ENCODE measurements at regions not wholly inside any gene's neighbourhood (a gene's known extent, or its start where the extent isn't known, plus 50 kb on each side); places are given as distances from the start of the nearest gene placed in this dataset.

DNA sequence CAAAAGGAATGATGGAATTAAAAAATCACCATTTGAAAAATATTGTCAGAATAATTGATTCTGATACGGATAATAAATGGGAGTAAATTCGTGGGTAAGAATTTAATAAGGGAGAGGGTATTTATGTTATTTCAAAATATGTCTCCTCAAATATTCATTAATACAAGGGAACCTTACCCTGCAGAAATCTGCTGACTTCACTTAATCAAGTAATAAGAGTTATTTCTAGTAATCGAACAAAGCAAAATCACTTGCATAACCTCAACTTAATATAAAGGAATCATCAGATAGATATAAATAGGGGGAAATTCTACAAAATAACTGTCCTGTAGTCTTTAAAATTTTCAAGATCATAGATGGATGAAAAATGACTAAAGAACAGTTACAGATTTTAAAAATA lies 1164.7 kb upstream of the GJE1 start:
- DNase-seq: no peak

DNA sequence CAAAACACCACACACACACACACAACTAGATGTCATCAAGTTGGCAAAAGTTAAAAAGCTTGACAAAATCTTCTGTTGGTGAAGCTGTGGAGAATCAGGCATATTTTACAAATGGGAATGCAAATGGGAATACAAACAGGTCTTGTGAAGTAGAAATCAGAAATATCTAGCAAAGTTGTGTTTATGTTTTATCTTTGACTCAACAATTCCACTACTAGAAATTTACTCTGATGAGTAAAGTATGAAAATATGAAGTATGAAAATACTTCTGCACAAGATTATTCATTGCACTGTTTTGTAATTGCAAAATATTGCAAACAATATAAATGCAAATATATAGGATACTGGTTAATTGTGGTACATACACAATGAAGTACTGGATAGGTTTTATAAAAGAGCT lies 1166.0 kb upstream of the GJE1 start:
- DNase-seq: no peak

DNA sequence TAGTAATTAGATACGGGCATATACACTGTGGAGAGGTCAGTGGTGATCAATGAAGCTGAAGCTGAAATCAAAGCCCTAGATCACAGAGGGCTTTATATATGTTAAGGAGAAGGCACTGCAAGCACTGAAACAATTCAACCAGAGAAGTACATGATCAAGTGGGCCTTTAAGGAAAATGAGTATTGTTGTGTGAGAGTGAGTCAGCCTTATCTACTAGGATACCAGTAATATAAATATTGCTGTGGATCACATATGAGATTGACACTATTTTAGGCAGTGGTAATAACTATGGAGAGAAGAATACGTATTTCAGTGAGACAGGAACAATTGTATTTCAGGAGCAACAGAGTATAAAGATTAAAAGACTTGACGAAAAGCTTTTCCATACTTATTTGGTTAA lies 1172.2 kb upstream of the GJE1 start:
- no peak for DNase-seq

DNA sequence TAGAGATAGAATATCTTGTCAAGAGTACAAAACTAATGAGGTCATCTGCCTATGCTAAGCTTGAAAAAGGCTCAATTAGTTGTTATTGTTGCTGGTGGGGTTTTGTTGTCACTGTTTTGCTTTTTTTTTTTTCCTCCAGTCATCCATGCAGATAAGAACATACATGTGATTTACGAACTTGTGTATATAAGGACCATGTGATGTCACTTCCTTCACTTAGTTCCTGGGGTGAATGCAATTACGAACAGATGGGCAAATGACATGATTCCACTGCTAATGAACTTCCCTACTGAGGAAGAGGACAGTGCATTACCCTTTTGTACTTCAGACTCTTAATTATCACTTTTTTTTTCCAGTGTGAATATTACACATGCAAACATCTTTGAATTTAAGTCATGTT lies 1175.3 kb upstream of the GJE1 start:
- no peak for DNase-seq

DNA sequence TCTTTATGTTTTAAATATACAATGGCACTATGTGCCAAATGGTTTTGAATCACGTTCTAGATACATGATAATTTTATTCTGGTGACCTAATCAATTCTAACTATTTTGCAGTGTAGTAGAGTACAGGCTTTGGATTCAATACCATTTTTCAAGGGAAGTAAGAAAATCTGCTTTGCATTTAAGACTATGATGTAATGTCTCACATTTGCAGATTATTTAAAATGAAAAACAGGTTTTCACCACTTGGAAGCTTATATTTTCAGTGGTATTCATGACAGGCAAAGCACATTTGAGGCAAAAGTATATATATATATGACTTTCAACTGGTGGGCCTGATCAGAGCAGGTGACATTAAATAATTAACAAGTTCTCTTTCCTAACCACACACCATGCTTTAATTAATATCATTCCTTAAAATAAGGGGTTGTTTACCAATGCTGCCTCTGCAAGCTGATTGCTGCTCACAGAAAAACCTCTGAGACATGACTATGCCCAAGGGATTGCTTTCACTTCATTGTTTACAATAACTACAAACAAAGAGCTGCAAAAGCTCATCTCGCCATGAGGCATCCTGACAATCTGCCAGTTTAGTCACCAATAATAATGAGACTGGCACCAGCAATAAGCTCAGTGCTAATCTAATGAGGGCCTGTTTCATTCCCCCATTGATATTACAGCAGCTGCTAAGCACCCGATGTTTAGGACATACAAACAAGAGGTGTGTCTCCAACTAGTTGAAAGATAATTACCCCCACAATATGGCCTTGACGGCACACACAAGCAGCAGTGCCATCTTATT lies 1176.0 kb upstream of the GJE1 start:
- DNase-seq: peak; percentile 66

DNA sequence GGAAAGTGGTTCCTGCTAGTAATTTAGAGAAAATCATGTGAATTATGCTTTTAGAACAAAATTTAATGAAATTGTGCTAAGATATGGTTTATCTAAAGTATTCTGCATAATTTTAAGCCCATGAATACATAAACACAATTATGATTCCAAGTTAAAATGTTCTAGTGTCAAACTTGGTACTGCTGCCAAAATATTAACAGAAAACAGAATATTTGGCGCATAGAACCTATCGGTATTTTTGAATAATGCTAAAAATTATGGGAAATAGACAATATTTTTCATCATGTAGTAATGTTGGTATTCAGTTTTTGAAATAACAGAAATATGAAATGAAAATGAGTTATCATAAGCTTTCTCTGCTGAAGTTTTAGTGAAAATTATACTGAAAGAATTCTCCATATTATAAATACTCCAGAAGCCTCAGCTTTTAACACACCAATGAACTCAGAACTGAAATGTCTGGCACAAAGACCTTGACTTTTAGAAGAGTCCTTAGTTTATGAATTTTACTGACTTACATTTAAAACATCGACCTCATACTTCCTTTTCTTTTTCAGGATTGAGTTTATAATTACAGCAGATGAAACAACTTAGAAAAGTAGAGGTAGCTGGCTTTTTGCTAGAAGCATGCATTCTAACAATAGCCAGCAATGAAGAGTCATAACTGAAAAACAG lies 1192.3 kb upstream of the GJE1 start:
- peak; percentile 33 for DNase-seq

DNA sequence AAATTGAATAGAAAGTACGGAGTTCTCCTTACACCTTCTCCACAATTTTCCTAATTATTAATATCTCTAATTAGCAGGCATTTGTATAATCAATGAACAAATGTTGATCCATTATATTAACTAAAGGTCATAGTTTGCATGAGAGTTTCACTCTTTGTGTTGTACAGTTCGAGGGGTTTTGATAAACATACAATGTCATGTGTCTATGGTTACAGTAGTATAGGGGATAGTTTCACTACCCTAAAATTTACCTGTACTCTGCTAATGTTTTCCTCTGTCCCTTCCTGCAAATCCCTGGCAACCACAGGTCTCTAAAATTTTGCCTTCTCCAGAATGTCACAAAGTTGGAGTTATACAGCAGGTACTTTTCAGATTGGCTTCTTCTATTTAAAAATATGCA lies 1199.8 kb upstream of the GJE1 start:
- DNase-seq: no peak

DNA sequence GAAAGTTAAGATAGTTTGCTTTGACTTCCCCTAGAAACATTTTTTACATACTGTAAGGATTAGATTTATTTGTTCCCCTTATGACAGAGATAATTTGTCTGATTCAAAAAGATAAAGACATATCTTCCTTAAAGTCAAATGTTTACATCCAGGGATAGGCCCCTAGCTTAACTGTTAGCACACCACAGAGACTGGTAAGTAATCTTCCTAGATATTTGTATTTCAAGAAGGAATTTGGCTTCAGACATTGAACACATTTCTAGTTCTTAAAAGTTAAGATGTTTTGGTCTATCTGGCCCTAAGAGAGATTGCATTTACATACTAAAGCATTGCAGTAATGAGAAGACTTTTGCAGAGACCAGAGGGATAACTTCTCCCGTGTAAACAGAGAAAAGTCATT lies 1201.1 kb upstream of the GJE1 start:
- no peak for DNase-seq

DNA sequence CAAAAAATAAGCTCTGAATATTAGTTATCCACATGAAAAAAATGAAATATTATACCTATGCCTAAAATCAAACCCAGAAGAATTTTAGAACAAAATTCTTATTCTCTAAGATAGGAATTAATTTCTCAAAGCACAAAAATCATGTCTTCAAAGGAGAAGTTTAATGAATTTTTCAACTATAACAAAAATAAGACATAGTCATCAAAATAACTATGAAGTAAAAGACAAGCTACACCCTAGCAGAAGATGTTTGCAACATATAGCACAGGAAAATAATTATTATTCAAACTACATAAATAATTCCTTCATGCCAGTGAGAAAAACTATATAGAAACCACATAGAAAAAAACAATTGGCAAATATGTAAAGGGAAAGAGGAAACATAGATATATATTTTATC lies 1203.6 kb upstream of the GJE1 start:
- no peak for DNase-seq

DNA sequence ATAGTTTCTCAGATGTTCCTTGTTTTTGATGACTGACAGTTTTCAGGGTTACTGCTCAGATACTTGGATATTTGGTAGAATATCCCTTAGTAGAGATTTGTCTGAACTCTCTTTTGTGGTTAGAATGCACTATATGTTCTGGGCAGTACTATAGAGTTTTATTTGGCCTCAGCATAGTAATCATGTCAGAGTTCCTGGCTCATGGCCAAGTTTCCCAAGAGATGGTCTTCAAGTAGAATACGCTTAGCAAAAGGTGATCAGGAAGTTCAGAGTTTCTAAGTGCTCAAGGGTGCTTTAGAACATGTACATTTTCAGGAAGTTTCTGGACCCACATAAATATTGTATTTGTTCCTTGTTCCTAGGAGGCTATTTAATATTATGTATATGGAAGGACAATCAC lies 1209.7 kb upstream of the GJE1 start:
- DNase-seq: peak; percentile 15

DNA sequence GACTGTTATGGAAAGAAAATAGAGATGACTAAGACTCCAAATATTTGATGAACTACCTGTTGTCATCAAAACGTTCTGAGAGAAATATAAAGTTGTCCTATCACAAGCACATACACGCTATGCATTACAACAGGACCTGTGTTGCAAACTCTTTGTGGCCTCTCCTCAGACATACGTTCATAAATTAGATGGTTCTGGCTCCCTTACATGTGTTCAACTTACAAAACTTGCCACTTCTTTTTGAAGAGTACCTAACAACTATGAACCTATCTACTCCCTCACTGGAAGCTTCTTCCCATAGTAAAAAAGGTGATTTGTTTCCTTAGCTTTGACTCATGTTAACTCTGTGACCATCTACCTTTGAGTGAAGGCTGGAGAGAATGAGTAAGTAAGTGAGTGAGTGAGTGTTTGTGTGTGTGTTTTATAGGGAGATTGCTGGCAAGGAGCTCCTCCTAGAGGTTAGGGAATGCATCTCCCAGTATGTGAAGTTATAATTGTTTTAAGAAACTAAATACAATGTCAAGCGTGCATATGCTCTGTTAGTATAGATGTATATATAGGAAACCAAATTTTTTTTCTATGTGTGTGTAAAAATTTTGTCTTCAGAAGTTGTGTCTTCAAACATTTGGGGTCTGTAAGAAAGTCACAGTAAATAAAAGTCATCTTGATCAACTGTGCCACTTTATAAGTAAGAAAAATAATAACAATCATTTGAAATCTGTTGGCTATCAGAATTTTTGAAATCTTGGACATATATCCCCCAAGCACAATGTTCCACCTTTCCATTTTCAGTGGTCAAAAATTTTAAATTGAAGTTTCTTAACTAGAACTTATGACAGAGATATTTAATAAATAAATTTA lies 1211.1 kb upstream of the GJE1 start:
- DNase-seq: peak; percentile 70

DNA sequence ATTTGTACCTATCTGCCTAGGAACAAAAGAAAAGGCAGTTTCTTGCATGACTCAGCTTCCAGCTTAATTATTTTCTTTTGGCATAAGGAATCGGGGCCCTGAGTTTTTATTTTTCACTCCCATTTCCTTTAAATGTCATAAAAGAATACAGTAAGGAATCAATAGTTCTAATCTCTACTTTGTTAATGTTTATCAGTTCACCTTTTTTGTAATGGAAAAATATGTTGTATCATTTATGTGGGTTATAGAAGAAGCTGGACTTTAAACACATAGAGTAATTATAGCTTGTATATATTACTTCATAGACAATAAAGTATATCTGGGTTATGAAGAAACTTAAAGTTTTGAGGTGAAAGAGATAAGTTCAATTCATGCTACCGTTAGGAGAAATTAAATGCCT lies 1214.8 kb upstream of the GJE1 start:
- DNase-seq: no peak

DNA sequence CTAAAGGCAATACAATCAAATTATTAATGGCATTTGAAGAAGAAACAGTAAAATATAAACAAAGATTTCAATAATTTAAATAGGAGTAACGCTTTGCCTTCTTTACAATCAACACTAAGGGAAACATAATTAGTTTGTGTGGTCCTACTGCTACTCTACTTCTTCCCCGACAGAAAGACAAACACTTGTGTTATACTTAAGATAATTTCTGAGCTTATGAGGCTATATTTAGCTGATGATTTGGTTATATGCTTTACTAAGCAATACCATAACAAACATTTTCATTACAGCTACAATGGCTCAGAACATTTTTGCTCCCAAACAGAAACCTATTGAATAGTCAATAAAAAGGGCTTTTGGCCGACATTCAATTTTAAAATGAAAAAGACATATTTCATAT lies 1217.2 kb upstream of the GJE1 start:
- peak; percentile 24 for DNase-seq

DNA sequence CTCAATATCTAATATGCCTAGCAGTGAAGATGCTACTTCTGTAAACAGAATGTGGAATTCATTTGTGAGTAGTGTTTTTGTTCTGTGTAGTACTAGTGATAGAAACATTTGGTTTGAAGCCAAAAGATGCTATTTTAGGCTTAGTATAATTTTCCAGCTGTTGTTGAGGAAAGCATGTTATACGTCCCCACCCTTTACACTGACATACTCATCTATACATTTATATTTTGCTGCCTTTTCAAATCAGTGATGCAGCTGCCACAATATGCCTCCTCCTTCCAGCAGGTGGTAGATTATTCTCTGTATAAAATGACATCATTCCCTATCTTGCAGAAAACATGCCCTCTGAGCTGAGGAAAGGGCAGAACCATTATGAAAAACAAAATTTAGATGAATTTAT lies 1217.6 kb upstream of the GJE1 start:
- peak; percentile 81 for DNase-seq

DNA sequence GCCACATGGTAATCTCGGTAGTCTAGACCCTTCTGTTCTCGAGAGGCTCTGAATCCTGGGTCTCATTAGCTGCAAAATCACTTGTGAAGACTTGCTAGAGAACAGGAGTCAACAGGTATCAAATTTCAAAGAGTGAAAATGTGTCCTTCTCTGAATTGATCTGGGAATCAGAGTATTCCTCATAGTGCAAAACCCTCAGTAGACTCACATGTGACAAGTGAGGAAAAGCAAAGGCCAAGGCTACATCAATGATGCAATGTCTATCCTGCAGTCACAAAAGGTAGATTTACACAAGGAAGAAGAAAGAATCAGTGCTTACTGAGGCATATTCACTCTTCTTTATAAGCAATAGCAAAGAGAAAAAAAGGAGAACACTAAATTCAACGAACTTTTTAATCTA lies 1220.0 kb upstream of the GJE1 start:
- DNase-seq: no peak

DNA sequence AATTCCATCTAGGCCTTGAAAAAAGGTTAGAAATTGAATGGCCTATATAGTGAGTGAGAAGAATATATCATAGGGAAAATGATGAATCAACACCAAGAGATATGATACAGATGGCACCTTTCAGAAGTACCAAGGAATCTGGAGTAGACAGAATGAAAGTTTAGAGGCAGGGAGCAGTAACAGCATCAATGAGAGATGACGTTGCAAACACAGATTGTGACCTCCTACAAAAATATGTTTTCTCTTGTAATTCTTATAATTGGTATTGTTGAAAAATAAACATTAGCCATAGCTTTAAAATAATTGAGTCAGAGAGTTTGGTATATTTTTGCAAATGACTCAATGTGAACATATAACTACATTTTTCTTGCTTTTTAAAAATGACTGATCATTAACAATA lies 1223.1 kb upstream of the GJE1 start:
- DNase-seq: no peak

DNA sequence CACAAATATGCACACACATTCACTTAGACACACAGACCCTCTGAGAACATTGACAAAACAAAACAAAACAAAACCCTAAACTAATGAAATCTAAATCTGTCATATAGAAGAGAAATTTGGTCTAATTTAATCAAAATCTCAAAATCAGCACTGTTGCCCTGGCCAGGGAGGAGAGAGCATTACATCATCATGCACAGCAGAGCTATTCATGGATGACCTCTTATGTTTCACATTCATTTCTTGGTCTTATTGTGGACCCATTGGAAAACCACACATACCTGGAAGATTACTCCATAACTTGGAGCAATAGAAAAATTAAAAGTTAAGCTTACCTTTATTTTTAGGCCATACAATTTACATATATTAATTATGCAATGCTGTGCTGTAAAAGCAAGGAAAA lies 1223.6 kb upstream of the GJE1 start:
- DNase-seq: no peak

DNA sequence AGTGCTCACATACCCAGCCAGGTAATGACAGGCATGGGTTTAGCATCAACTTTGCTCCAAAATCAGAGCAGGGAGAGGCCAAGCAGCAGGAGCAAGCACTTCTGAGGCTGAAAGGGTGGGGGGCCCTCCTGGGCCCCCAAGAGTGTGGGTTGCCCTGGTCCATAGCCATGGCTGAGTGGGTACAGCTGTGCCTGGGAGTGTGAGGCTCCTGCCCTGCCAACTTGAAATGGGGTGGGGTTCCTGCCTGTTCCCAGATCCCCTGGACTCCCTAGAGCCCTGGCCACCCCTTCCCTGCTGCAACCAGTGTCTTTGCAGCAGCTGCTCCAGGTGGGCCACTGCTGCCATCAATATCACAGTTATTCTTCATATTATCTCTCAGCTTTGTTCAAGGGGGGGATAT lies 1224.2 kb upstream of the GJE1 start:
- no peak for DNase-seq

DNA sequence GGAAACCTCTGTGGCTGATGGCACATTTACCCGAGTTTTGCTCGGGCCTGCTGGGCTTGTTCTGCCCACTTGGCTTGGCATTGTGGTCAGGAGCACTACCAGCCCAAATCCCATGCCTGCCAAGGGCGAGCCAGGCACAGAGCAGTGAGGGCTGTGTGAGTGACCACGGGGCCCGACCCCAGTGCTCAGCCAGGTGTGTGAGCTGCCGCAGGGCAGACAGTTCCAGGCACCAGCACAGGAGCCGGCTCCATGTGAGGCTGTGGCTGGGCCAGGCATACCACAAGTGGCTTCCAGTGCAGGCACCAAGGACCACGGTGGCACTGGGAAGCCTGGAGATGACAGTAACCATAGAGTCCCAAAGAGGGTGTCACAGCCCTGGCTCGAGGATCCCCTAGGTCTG lies 1225.5 kb upstream of the GJE1 start:
- no peak for DNase-seq

DNA sequence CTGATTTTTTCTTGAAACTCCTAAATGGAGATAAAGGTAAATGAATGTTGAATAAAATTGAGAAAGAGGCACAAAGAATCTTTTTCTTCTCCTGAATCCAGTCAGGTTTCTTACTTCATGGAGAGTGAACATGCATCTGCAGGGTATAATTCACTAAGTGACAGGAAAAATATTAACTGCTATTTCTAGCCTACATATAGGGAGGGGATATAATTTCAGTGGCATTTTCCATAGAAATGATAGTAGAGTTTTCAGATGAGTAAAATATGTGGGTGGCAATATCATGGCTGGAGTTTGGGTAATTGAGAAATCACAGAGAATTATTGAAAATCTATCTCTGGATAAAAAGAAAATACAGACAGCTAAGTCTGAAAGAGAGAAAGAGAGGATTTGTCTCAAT lies 1227.0 kb upstream of the GJE1 start:
- DNase-seq: no peak

DNA sequence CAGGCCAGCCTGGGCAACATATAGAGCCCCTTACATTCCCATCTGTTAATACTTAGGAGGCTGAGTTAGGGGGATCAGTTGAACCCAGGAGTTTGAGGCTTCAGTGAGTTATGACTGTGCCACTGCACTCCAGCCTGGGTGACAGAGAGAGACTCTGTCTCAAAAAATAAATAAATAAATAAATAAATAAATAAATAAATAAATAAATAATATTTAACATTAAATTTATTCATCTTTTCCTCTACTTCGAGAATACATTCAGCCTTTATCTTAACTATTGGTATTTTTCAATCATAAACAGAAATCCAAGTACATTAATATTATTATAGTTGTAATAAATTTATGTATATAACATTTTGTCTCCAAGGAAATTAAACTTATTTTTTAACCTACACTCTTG lies 1227.7 kb upstream of the GJE1 start:
- DNase-seq: no peak

DNA sequence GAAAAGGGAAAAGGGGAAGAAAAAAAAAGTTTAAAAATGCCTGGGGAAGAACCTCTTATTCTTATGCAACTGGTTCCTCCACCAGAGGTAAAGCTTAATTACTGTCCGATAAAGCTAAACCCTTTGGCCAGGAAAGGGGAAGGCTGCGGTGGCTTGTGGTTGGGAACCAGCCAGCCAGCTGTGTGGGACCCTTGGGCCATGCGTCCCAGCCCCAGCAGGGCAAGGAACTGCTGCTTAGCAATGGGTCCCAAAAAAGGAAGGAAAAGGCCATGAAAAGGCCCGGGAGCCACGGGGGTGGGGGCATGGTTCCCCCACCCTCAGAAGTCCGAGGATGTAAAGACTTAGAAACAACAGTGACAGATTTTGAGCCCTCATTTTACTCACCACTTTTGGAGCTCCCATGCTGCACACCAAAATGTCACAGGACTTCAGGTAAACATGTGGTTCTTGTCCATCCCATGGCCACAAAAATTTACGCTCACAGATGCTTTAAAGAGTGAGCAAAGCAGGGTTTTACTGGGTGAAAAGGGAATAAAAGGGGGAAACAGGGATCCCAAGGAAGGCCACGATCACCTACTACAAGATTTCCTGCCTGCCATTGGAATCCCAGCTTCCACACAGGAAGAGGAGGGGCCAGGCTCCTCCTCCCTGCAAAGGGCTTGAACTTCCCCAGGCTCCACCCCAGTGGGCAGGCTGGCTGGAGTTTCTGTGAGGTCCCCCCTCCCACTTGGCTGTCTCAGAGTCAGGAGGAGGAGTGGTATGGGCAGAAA lies 1234.7 kb upstream of the GJE1 start:
- no peak for DNase-seq

DNA sequence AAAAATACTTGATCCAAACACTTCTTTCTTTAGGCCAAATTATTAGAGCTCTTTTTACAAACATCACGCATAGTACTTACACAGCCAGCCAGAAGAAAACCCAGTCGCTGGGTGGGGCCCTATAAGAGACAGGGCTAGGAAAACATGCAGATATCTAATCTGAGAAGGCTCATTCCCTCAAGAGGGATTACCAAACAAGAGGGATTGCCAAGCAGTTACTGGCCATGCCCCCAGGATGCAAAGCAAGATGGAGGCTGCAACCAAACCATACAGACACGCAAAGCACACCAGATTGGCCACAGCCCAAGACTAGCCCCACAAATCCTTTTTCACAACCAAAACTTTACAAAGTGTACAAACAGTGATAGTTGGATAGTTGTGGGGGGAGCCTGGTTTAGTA lies 1235.4 kb upstream of the GJE1 start:
- DNase-seq: no peak

Data from tongue (tissue), 1 donor.